ENCODE measurements at regions not wholly inside any gene's neighbourhood (a gene's known extent, or its start where the extent isn't known, plus 50 kb on each side); places are given as distances from the start of the nearest gene placed in this dataset.
"Not testable (repeated sequence)": the region's sequence is repeated elsewhere in the genome, so short reads cannot be mapped to it uniquely, and the experiment has no call there.

DNA sequence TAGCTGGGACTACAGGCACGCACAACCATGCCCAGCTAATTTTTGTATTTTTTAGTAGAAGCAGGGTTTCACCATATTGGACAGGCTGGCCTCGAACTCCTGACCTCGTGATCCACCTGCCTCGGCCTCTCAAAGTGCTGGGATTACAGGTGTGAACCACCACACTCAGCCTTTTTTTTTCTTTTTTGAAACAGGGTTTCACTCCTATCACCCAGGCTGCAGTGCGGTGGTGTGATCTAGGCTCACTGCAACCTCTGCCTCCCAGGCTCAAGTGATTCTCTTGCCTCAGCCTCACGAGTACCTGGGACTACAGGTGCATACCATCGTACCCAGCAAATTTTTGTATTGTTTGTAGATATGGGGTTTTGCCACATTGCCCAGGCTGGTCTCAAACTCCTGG is 280.9 kb downstream of the GOLGA6L6 start:
- intact Hi-C loops (cut with micrococcal nuclease); BruUV-seq (replicated peaks); CTCF ChIA-PET: not testable (repeated sequence)

DNA sequence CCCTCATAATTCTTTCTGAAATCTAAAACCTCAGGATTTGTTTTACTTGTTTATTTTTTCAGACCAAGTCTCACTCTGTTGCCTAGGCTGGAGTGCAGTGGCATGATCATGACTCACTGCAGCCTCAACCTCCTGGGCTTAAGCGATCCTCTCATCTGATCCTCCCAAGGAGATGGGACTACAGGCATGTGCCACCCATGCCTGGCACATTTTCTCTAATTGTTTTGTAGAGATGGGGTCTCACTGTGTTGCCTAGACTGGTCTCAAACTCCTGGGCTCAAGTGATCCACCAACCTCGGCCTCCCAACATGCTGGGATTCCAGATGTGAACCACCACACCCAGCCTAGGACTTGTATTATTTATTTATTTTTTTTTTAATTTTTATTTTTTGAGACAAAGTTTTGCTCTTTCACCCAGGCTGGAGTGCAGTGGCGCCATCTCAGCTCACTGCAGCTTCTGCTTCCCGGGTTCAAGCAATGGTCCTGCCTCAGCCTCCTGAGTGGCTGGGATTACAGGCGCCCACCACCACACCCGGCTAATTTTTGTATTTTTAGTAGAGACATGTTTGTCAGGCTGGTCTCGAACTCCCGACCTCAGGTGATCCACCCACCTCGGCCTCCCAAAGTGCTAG is 281.9 kb downstream of the GOLGA6L6 start:
- intact Hi-C loops (cut with micrococcal nuclease); H3K27ac Mint-ChIP-seq (ENCODE audit: low read depth, unreplicated experiment); DNase-seq (ENCODE audit: unreplicated experiment); H3K4me1 Mint-ChIP-seq (ENCODE audit: insufficient read depth, unreplicated experiment); POLR2A ChIA-PET; CTCF ChIA-PET; H3K4me3 Mint-ChIP-seq (ENCODE audit: unreplicated experiment); H3K27me3 Mint-ChIP-seq (ENCODE audit: insufficient read depth, unreplicated experiment); H3K36me3 Mint-ChIP-seq (ENCODE audit: insufficient read depth, unreplicated experiment); H3K9me3 Mint-ChIP-seq (ENCODE audit: unreplicated experiment); BruUV-seq (replicated peaks): not testable (repeated sequence)

More for the DNA sequence above, 280.9 kb downstream of the GOLGA6L6 start:
- H3K27me3 Mint-ChIP-seq (ENCODE audit: insufficient read depth, unreplicated experiment); H3K27ac Mint-ChIP-seq (ENCODE audit: low read depth, unreplicated experiment); H3K4me1 Mint-ChIP-seq (ENCODE audit: insufficient read depth, unreplicated experiment); DNase-seq (ENCODE audit: unreplicated experiment); POLR2A ChIA-PET; H3K36me3 Mint-ChIP-seq (ENCODE audit: insufficient read depth, unreplicated experiment); H3K9me3 Mint-ChIP-seq (ENCODE audit: unreplicated experiment); H3K4me3 Mint-ChIP-seq (ENCODE audit: unreplicated experiment): not testable (repeated sequence)

DNA sequence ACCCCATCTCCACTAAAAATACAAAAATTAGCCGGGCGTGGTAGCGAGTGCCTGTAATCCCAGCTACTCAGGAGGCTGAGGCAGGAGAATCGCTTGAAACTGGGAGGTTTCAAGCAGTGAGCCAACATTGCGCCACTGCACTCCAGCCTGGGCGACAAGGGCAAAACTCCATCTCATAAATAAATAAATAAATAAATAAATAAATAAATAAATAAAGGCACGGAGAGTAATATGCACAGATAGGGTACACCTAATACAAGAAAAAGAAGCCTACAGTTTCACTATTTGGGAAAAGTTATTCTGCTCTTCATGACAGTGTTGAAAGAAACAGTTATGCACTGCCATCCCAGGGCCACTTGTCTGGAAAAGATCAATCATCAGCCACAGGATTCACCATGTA is 285.2 kb downstream of the GOLGA6L6 start:
- H3K27ac Mint-ChIP-seq (ENCODE audit: low read depth, unreplicated experiment); BruUV-seq (replicated peaks); H3K36me3 Mint-ChIP-seq (ENCODE audit: insufficient read depth, unreplicated experiment); H3K4me3 Mint-ChIP-seq (ENCODE audit: unreplicated experiment); POLR2A ChIA-PET; H3K27me3 Mint-ChIP-seq (ENCODE audit: insufficient read depth, unreplicated experiment); CTCF ChIA-PET; H3K4me1 Mint-ChIP-seq (ENCODE audit: insufficient read depth, unreplicated experiment); intact Hi-C loops (cut with micrococcal nuclease); DNase-seq (ENCODE audit: unreplicated experiment); H3K9me3 Mint-ChIP-seq (ENCODE audit: unreplicated experiment): not testable (repeated sequence)

DNA sequence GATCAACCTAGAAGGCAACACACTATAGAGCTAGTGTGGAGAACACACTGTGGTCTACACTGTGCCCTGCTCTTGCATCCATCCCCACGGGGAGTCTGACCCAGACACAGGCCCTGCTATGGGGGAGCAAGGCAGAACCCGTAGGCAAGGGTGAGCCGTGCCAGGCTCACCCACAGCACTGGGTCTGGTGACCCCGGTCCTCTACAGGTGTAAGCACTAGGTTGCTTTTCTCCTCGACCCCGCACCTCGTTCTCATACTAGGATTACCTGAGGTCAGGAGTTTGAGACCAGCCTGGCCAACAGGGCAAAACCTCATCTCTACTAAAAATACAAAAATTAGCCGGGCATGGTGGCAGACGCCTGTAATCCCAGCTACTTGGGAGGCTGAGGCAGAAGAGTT is 286.0 kb downstream of the GOLGA6L6 start:
- H3K4me3 Mint-ChIP-seq (ENCODE audit: unreplicated experiment); POLR2A ChIA-PET; H3K27ac Mint-ChIP-seq (ENCODE audit: low read depth, unreplicated experiment); H3K27me3 Mint-ChIP-seq (ENCODE audit: insufficient read depth, unreplicated experiment); H3K4me1 Mint-ChIP-seq (ENCODE audit: insufficient read depth, unreplicated experiment); intact Hi-C loops (cut with micrococcal nuclease); BruUV-seq (replicated peaks); CTCF ChIA-PET; H3K9me3 Mint-ChIP-seq (ENCODE audit: unreplicated experiment); DNase-seq (ENCODE audit: unreplicated experiment); H3K36me3 Mint-ChIP-seq (ENCODE audit: insufficient read depth, unreplicated experiment): not testable (repeated sequence)

GRCh38 chr15:20253047-20253615 is 288.5 kb downstream of the GOLGA6L6 start:
- H3K4me1 Mint-ChIP-seq (ENCODE audit: insufficient read depth, unreplicated experiment); H3K4me3 Mint-ChIP-seq (ENCODE audit: unreplicated experiment); POLR2A ChIA-PET; CTCF ChIA-PET; H3K27ac Mint-ChIP-seq (ENCODE audit: low read depth, unreplicated experiment); DNase-seq (ENCODE audit: unreplicated experiment); BruUV-seq (replicated peaks); H3K27me3 Mint-ChIP-seq (ENCODE audit: insufficient read depth, unreplicated experiment); intact Hi-C loops (cut with micrococcal nuclease); H3K9me3 Mint-ChIP-seq (ENCODE audit: unreplicated experiment); H3K36me3 Mint-ChIP-seq (ENCODE audit: insufficient read depth, unreplicated experiment): not testable (repeated sequence)

DNA sequence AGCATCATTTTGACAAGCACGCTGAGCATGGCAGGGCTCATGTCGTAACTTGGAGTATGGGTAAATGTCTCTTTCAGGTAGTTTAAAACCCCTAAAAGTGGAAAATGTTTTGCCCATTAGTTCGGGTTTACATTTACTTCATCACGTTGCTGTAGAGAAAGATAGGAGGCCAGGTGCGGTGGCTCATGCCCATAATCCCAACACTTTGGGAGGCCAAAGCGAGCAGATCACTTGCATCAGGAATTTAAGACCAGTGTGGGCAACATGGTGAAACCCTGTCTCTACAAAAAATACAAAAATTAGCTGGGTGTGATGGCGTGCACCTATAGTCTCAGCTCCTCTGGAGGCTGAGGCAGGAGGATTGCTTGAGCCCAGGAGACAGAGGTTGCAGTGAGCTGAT is 289.6 kb downstream of the GOLGA6L6 start:
- H3K9me3 Mint-ChIP-seq (ENCODE audit: unreplicated experiment); H3K27me3 Mint-ChIP-seq (ENCODE audit: insufficient read depth, unreplicated experiment); H3K36me3 Mint-ChIP-seq (ENCODE audit: insufficient read depth, unreplicated experiment); CTCF ChIA-PET; DNase-seq (ENCODE audit: unreplicated experiment); H3K27ac Mint-ChIP-seq (ENCODE audit: low read depth, unreplicated experiment); H3K4me1 Mint-ChIP-seq (ENCODE audit: insufficient read depth, unreplicated experiment); H3K4me3 Mint-ChIP-seq (ENCODE audit: unreplicated experiment); POLR2A ChIA-PET; BruUV-seq (replicated peaks); intact Hi-C loops (cut with micrococcal nuclease): not testable (repeated sequence)

- H3K9me3 Mint-ChIP-seq (ENCODE audit: unreplicated experiment); BruUV-seq (replicated peaks); H3K27me3 Mint-ChIP-seq (ENCODE audit: insufficient read depth, unreplicated experiment); DNase-seq (ENCODE audit: unreplicated experiment); H3K4me3 Mint-ChIP-seq (ENCODE audit: unreplicated experiment); H3K27ac Mint-ChIP-seq (ENCODE audit: low read depth, unreplicated experiment); H3K36me3 Mint-ChIP-seq (ENCODE audit: insufficient read depth, unreplicated experiment); H3K4me1 Mint-ChIP-seq (ENCODE audit: insufficient read depth, unreplicated experiment); intact Hi-C loops (cut with micrococcal nuclease); CTCF ChIA-PET; POLR2A ChIA-PET: not testable (repeated sequence)
Measured at GRCh38 chr15:20251214-20252005, 290.2 kb downstream of the GOLGA6L6 start.

GRCh38 chr15:20250206-20250605 is 291.4 kb downstream of the GOLGA6L6 start:
- intact Hi-C loops (cut with micrococcal nuclease); H3K27ac Mint-ChIP-seq (ENCODE audit: low read depth, unreplicated experiment); H3K4me1 Mint-ChIP-seq (ENCODE audit: insufficient read depth, unreplicated experiment); H3K4me3 Mint-ChIP-seq (ENCODE audit: unreplicated experiment); DNase-seq (ENCODE audit: unreplicated experiment); CTCF ChIA-PET; H3K9me3 Mint-ChIP-seq (ENCODE audit: unreplicated experiment); H3K36me3 Mint-ChIP-seq (ENCODE audit: insufficient read depth, unreplicated experiment); POLR2A ChIA-PET; H3K27me3 Mint-ChIP-seq (ENCODE audit: insufficient read depth, unreplicated experiment); BruUV-seq (replicated peaks): not testable (repeated sequence)

DNA sequence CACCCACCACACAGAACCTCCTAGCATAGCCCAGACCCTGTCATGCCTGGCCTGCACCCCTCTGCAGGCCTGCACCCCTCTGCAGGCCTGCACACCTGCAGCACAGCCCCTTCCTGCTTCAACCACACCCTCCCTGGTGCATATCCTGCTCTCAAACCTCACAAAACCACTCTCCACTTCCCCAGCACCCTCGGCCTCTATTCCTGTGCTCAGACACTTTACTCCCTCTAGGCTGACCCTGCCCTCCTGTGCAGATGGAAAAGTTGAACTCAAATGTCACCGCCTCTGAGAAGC is 292.0 kb downstream of the GOLGA6L6 start:
- POLR2A ChIA-PET; H3K4me1 Mint-ChIP-seq (ENCODE audit: insufficient read depth, unreplicated experiment); H3K4me3 Mint-ChIP-seq (ENCODE audit: unreplicated experiment); intact Hi-C loops (cut with micrococcal nuclease); H3K36me3 Mint-ChIP-seq (ENCODE audit: insufficient read depth, unreplicated experiment); DNase-seq (ENCODE audit: unreplicated experiment); BruUV-seq (replicated peaks); H3K27me3 Mint-ChIP-seq (ENCODE audit: insufficient read depth, unreplicated experiment); H3K27ac Mint-ChIP-seq (ENCODE audit: low read depth, unreplicated experiment); H3K9me3 Mint-ChIP-seq (ENCODE audit: unreplicated experiment): not testable (repeated sequence)
- CTCF ChIA-PET = interaction anchor here (1.3 kb wide), 1 partner anchor 1974 kb away, joined by 4 read pairs; no protein-coding TSS in a partner anchor
